Ovary (tissue), 3 donors: ENCODE measurements at regions not wholly inside any gene's neighbourhood (a gene's known extent, or its start where the extent isn't known, plus 50 kb on each side); places are given as distances from the start of the nearest gene placed in this dataset.

Experiments
- CTCF ChIP-seq, 3 donors: fragments of 450-650 bp in 2 of 3; fragments of 200-600 bp in 1 of 3; IDR thresholded peaks; one replicate each; pipeline versions ENCODE4 v1.5.1 to v1.8.0; 2016 to 2022; ENCODE audit warnings: antibody characterized with exemption in 3 of 3, mild to moderate bottlenecking in 1 of 3
- EP300 ChIP-seq: sonication (generic); formaldehyde crosslinking; IDR thresholded peaks from one replicate; pipeline ENCODE4 v1.6.1; 2017; ENCODE audit warnings: antibody characterized with exemption
- POLR2A ChIP-seq: fragments of 450-650 bp; IDR thresholded peaks from one replicate; pipeline ENCODE4 v1.6.1; 2017; ENCODE audit warnings: antibody characterized with exemption, mild to moderate bottlenecking, moderate library complexity
- donor health status: DM: no; HTN: no; CAD: no.

- TF ChIP-seq CTCF (IDR thresholded peaks at IDR 0.05) (no peak), POLR2A (no peak), EP300 (no peak)
Observed at GRCh38 chr2:175807031-175807873, 194.8 kb downstream of the LNPK start.
